Upper lobe of left lung (tissue), 4 donors: ENCODE measurements at regions not wholly inside any gene's neighbourhood (a gene's known extent, or its start where the extent isn't known, plus 50 kb on each side); places are given as distances from the start of the nearest gene placed in this dataset.

Experiments
- CTCF ChIP-seq, 6 experiments: fragments of 450-650 bp in 4 of 6; fragments of 200-600 bp in 2 of 6; sonication (generic) in 2 of 6; IDR thresholded peaks; one replicate each; pipeline ENCODE4 v1.5.1; 2016 to 2019; ENCODE audit warnings: antibody characterized with exemption in 6 of 6
- EP300 ChIP-seq, 4 donors: sonication (generic); formaldehyde crosslinking; IDR thresholded peaks; one replicate each; pipeline ENCODE4 v1.5.1; 2017; ENCODE audit warnings: antibody characterized with exemption in 4 of 4, control low read depth in 2 of 4
- POLR2A ChIP-seq, 4 donors: fragments of 450-650 bp; IDR thresholded peaks; one replicate each; pipeline ENCODE4 v1.5.1; 2016 to 2017; ENCODE audit warnings: antibody characterized with exemption in 4 of 4, mild to moderate bottlenecking in 2 of 4
- POLR2AphosphoS5 ChIP-seq, 2 donors: sonication (generic); formaldehyde crosslinking; IDR thresholded peaks; one replicate each; pipeline ENCODE4 v1.5.1; 2017; ENCODE audit warnings: antibody characterized with exemption in 2 of 2

DNA sequence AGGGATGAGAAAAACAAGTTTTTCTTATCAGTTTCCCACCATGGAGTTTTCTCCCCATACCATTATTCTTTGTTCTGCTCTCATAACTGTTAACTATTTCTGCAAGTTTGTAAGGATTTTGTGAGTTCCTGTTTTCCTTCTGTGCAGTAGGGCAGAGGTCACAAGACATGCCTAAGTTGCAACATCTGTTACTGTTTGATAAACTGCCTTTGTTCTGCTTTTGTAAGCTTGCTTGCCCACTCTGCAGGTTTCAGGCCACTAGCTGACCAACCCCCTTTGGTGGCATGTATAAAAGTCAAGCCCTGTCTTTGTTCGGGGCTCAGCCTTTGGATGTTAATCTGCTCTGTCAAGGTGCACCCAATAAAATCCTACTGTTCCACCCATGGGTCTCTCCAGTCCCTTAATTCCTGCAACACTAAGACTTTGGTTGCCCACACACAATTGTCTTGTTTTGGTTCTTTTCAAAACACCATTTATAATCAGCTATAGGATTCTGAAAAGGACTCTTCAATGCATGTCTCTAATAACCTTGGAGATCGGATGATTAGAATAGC is 545.4 kb downstream of the CDH9 start:
- TF ChIP-seq CTCF (IDR thresholded peaks at IDR 0.05) = no peak
- TF ChIP-seq POLR2AphosphoS5 (IDR thresholded peaks at IDR 0.05) = no peak
- TF ChIP-seq POLR2A (IDR thresholded peaks at IDR 0.05) = no peak
- no peak for TF ChIP-seq EP300 (IDR thresholded peaks at IDR 0.05)
